Progenitor cell of endocrine pancreas (in vitro differentiated cells): ENCODE measurements at regions not wholly inside any gene's neighbourhood (a gene's known extent, or its start where the extent isn't known, plus 50 kb on each side); places are given as distances from the start of the nearest gene placed in this dataset.

ENCODE experiments used
- DNase-seq: peaks from one replicate; pipeline ENCODE4 v3.0.0; 2021; ENCODE audit warnings: low spot score; ENCODE audit not compliant: unreplicated experiment
- H3K27ac Mint-ChIP-seq: 2 replicates; pipeline ENCODE4 v1.8.0; 2021; ENCODE audit warnings: mild to moderate bottlenecking, moderate library complexity, mixed read lengths
- H3K27me3 Mint-ChIP-seq: 2 replicates; pipeline ENCODE4 v1.8.0; 2021; ENCODE audit warnings: mixed read lengths
- H3K36me3 Mint-ChIP-seq: 2 replicates; pipeline ENCODE4 v1.8.0; 2022; ENCODE audit warnings: mixed read lengths; ENCODE audit not compliant: insufficient read depth
- H3K4me1 Mint-ChIP-seq: 2 replicates; pipeline ENCODE4 v1.8.0; 2021; ENCODE audit warnings: low read depth, mixed read lengths
- H3K4me3 Mint-ChIP-seq: 2 replicates; pipeline ENCODE4 v1.8.0; 2021; ENCODE audit warnings: low read depth, mild to moderate bottlenecking, moderate library complexity, mixed read lengths
- H3K9me3 Mint-ChIP-seq: 2 replicates; pipeline ENCODE4 v1.8.0; 2021; ENCODE audit warnings: low read depth, mixed read lengths
- CTCF ChIP-seq: fragments of 200-600 bp; sonication (generic); IDR thresholded peaks from one replicate; pipeline ENCODE4 v1.5.0; 2021; ENCODE audit warnings: antibody characterized with exemption, mild to moderate bottlenecking; ENCODE audit not compliant: unreplicated experiment

- no peak for TF ChIP-seq CTCF
- Mint-ChIP-seq H3K27ac (no peak overlapping the region), H3K36me3 (peaks cover 39% of the 10 kb centered on the region), H3K4me1 (no peaks in the 10 kb centered on the region), H3K4me3 (no peak overlapping the region), H3K9me3 (peaks cover 33% of the 10 kb centered on the region), H3K27me3 (no peaks in the 10 kb centered on the region)
- no peak for DNase-seq
Observed at GRCh38 chr5:148000036-148000435, 63.7 kb upstream of the SPINK5 start.

- no peaks in the 10 kb centered on the region for H3K27me3 Mint-ChIP-seq
- no peak for TF ChIP-seq CTCF
- no peak overlapping the region for H3K27ac Mint-ChIP-seq
- H3K9me3 Mint-ChIP-seq = peaks cover 34% of the 10 kb centered on the region
- peaks cover 37% of the 10 kb centered on the region for H3K36me3 Mint-ChIP-seq
- H3K4me3 Mint-ChIP-seq = no peak overlapping the region
- no peak for DNase-seq
- no peaks in the 10 kb centered on the region for H3K4me1 Mint-ChIP-seq
Observed at GRCh38 chr5:147998704-147999103, 65.1 kb upstream of the SPINK5 start.

GRCh38 chr5:147997486-147997885 is 66.3 kb upstream of the SPINK5 start:
- Mint-ChIP-seq H3K27ac (no peak overlapping the region), H3K36me3 (peaks cover 30% of the 10 kb centered on the region), H3K4me1 (no peaks in the 10 kb centered on the region), H3K4me3 (no peak overlapping the region), H3K9me3 (peaks cover 27% of the 10 kb centered on the region), H3K27me3 (no peaks in the 10 kb centered on the region)
- TF ChIP-seq CTCF = no peak
- DNase-seq = no peak

- Mint-ChIP-seq H3K4me3 (no peak overlapping the region), H3K27me3 (no peaks in the 10 kb centered on the region), H3K4me1 (no peaks in the 10 kb centered on the region), H3K27ac (no peak overlapping the region), H3K9me3 (peaks cover 22% of the 10 kb centered on the region), H3K36me3 (peaks cover 19% of the 10 kb centered on the region)
- no peak for DNase-seq
- no peak for TF ChIP-seq CTCF
Observed at GRCh38 chr5:147996379-147996778, 67.4 kb upstream of the SPINK5 start.

GRCh38 chr5:147995846-147996245 is 67.9 kb upstream of the SPINK5 start:
- no peak for TF ChIP-seq CTCF
- peaks cover 16% of the 10 kb centered on the region for H3K36me3 Mint-ChIP-seq
- H3K27ac Mint-ChIP-seq = no peak overlapping the region
- no peaks in the 10 kb centered on the region for H3K27me3 Mint-ChIP-seq
- no peak overlapping the region for H3K4me3 Mint-ChIP-seq
- no peaks in the 10 kb centered on the region for H3K4me1 Mint-ChIP-seq
- no peak for DNase-seq
- H3K9me3 Mint-ChIP-seq = peaks cover 18% of the 10 kb centered on the region
